GM03348 (cell line): ENCODE measurements at regions not wholly inside any gene's neighbourhood (a gene's known extent, or its start where the extent isn't known, plus 50 kb on each side); places are given as distances from the start of the nearest gene placed in this dataset.
"Not testable (repeated sequence)": the region's sequence is repeated elsewhere in the genome, so short reads cannot be mapped to it uniquely, and the experiment has no call there.

Source experiments
- DNase-seq: peaks from one replicate; pipeline ENCODE4 v3.0.0; 2012; ENCODE audit warnings: low spot score

DNA sequence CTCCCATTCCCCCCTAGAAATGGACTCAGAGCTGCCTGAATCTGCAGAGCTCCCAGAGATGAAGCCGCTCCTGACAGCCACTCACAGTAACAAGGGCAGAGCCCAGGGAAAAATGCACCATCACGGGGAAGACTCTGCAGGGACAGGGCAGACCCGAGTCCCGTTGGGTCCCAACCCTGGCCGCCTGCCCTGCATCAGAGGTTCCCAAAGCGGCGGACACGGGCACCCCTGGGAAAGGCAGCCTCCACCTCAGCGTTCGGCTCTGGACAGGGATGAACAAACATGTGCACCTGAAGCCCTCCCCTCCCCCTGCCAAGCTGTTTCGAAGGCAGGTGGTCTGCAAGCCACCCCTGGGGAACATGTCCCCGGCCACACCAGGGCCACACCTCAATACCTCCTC, 320.4 kb downstream of the ADGRD1 start:
- no peak for DNase-seq

DNA sequence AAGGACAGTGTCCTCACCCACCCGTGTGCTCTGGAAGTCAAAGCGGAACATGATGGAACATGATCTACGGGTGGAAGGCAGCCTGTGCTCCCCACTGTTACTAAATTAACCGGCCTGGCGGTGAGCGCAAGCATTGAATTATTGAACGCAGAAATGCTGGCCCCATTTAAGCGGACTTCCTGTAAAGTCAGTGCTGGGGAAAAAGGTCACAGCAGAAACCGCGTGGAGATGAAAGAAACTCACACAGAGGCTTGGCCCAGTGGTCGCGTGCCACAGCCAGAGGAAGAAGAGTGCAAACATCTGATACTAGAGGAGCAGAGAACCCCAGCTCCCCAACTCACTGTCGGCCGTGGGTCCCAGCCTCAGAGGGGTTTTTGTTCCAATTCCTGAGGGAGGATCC, 321.2 kb downstream of the ADGRD1 start:
- no peak for DNase-seq

DNA sequence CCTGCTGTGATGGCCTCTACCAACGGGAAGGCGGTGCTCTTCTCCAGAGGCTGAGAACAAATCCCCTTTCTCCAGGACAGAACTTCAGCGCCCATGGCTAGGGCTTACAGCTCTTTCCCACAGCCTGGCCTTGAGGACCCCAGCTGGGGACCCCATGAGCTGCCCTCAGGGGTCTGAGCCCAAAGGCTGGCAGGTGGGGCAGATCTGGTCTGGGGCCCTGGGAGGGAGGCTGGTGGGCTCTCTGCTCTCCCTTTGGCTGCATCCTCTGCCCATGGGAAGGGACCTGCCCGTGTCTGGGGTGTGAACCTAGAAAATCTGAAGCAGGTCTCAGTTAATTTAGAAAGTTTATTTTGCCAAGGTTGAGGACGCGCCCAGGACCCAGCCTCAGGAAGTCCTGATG, 322.1 kb downstream of the ADGRD1 start:
- no peak for DNase-seq

GRCh38 chr12:131276501-131277185, 322.9 kb downstream of the ADGRD1 start:
- DNase-seq, result no peak

GRCh38 chr12:131277186-131278091, 323.7 kb downstream of the ADGRD1 start:
- not testable (repeated sequence) for DNase-seq

DNA sequence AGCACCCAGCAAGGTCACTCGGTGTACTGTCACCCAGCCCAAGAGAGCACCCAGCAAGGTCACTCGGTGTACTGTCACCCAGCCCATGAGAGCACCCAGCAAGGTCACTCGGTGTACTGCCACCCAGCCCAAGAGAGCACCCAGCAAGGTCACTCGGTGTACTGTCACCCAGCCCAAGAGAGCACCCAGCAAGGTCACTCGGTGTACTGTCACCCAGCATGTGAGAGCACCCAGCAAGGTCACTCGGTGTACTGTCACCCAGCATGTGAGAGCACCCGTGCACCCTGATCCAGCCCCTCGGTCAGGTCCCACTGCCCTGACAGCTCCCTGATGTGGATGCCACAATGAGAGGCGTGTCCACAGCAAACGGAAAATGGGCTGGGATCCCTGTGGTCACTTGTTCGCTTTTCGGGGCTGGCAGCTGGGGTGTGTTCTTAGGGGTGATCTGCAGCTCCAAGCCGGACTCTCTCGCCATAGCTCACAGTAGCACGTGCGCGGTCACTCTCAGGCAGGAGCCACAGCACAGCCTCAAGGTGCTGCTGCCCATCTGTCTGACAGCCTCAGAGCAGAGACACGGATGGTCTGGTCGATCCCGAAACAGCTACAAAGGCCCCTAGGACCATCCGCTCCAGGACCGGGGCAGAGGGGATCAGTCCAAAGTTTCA, 324.9 kb downstream of the ADGRD1 start:
- not testable (repeated sequence) for DNase-seq

GRCh38 chr12:131279281-131279921, 325.7 kb downstream of the ADGRD1 start:
- DNase-seq, result no peak

DNA sequence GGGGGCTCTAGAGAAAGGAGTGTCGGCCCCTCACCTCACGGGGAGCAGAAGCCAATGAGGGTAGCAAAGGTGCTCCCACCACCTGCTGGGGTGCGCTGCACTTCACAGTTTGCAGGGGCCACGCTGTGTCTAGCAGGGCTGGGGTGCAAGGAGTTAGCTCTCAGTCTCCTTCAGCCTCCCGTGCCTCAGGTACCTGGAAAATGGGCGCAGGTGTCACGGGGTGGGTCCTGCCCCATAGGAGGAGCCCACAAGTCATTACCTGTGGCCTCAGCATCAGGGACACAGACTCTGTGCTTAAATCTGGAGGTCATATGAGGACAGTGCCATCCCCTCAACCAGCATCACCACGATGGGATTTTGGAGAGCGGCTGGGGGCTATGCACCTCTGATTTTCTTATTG, 326.7 kb downstream of the ADGRD1 start:
- no peak for DNase-seq

- DNase-seq, result no peak
Observed at GRCh38 chr12:131281016-131281415, 327.3 kb downstream of the ADGRD1 start.

DNA sequence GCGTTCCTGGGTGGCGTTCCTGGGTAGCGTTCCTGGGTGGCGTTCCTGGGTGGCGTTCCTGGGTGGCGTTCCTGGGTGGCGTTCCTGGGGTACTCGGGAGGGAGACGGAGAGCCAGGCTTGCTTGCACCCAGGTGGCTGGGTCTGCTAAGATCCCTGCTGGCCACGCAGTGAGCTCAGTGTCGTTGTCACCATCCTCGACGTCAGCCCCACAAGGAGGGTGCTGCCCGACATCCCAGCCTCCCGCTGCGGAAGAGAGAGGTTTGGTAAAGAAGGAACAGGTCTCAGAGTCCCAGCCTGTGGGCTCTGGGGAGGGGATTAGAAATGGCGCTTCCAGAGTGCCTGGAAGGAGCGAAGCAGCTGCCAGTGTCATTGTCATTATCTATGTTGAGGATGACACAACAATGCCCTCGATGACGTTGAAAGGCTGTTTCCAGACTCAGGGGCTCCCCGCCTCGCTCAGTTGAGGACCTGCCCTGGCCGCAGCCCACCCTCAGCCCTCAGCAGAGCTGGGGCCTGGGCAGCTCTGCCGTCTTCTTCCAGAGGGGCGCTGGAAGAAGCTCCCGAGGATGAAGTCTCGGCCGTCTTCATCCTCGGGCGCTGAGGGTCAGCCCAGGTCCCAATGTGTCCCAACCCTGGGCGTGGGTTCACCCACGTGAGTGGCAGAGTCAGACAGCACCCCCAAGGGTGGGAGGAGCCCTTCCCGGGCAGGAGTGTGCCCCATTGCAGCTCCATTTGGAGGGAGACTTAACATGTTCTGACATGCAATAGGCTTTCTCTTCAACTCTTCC, 328.8 kb downstream of the ADGRD1 start:
- DNase-seq, result no peak

- no peak for DNase-seq
Observed at GRCh38 chr12:131283191-131283861, 329.6 kb downstream of the ADGRD1 start.

GRCh38 chr12:131283862-131284825, 330.4 kb downstream of the ADGRD1 start:
- not testable (repeated sequence) for DNase-seq

- DNase-seq, result not testable (repeated sequence)
Observed at GRCh38 chr12:131284954-131285904, 331.5 kb downstream of the ADGRD1 start.

DNA sequence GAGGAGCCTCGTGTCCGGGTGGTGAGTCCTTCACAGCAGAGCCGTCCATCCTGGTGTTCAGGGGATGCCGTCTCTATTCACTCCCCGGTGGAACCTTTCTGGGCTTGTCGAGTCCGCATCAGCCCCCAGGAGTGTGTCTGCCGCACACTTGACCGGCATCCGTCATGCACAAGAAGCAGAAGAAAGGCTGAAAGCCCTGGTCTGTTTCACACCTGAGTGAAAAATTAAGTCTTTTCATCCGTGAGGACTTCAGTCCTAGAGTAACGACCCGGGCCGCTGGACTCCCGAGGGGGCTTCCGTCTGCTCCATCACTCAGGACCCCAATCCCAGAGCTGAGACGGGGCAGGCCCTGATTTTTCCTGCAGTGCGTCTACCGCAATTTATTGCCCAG, 332.2 kb downstream of the ADGRD1 start:
- not testable (repeated sequence) for DNase-seq

DNA sequence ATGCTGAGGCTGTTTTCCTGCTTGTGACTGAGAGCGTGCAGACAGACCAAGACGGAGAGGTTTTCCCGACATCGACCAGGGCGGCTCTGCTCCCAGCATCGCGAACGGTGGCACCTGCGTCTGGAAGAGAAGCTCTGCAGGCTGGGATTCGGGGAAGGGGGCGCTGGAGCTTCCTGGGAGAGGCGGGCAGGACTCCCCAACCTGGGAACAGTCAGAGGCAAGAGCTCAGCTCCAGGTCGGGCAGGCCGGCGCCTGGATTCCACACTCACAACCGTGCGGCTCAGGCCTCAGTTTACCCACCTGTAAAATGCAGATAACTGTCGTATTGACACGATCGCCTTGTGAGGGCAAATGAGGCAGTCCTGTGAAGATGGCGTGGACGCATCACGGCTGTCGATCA, 332.6 kb downstream of the ADGRD1 start:
- DNase-seq, result not testable (repeated sequence)

DNA sequence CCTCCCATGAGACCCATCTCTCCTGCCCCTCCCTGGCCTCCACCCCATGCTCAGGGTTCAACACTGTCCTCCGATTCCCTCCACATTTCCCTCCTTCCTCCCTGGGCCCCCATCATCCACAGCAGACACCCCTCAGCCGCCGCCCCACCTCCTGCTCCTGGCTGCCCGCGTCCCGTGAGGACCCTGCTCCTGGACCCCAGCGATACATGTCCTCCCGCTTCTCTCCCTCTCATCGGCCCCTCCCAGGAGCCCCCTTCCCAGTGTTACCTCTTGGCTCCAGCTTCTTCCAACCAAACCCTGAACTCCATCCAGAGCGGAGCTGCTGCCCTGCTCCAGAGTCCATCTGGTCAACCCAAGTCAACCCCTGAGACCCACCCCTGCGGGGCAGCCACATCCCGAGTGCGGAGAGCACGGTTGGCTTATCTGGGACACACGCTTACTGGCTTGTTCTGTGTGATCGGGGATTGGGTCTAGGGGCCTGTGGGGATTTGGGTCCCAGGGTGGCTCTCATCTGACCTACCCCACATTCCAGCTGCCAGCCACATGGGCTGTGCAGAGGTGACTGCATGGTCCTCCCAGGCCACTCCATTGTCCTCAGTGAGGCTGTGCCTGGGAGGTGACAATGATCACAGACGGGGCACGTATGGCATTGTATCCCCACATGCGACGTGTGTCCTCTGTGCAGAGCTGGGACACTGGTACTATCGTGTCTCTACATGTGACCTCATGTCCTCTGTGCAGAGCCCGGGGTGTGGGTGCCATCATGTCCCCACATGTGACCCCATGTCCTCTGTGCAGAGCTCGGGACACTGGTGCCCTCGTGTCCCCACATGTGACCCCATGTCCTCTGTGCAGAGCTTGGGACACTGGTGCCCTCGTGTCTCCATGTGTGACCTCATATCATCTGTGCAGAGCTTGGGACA, 333.6 kb downstream of the ADGRD1 start:
- DNase-seq, result no peak
